IPS-20b (cell line): ENCODE measurements at regions not wholly inside any gene's neighbourhood (a gene's known extent, or its start where the extent isn't known, plus 50 kb on each side); places are given as distances from the start of the nearest gene placed in this dataset.

ENCODE experiments used
- H3K27ac ChIP-seq: one replicate; pipeline ENCODE4 v1.5.1; 2013; ENCODE audit warnings: low read length
- H3K27me3 ChIP-seq: 2 replicates; pipeline ENCODE4 v1.6.1; 2013; ENCODE audit warnings: mild to moderate bottlenecking, low read length, inconsistent platforms; ENCODE audit not compliant: insufficient read depth
- H3K36me3 ChIP-seq: 2 replicates; pipeline ENCODE4 v1.6.1; 2013; ENCODE audit warnings: low read depth, mild to moderate bottlenecking, inconsistent platforms, low read length, moderate library complexity; ENCODE audit not compliant: insufficient read depth
- H3K4me1 ChIP-seq: 2 replicates; pipeline ENCODE4 v1.6.1; 2013; ENCODE audit warnings: mild to moderate bottlenecking, control low read depth, inconsistent platforms, low read length, moderate library complexity; ENCODE audit not compliant: insufficient read depth
- H3K4me3 ChIP-seq: 2 replicates; pipeline ENCODE4 v1.5.1; 2013; ENCODE audit warnings: mild to moderate bottlenecking, low read length, inconsistent platforms
- H3K9ac ChIP-seq: 2 replicates; pipeline ENCODE4 v1.6.1; 2013; ENCODE audit warnings: low read depth, mild to moderate bottlenecking, inconsistent platforms, low read length, moderate library complexity
- H3K9me3 ChIP-seq: 2 replicates; pipeline ENCODE4 v1.6.1; 2013; ENCODE audit warnings: mild to moderate bottlenecking, low read depth, low read length, inconsistent platforms; ENCODE audit not compliant: insufficient read depth

DNA sequence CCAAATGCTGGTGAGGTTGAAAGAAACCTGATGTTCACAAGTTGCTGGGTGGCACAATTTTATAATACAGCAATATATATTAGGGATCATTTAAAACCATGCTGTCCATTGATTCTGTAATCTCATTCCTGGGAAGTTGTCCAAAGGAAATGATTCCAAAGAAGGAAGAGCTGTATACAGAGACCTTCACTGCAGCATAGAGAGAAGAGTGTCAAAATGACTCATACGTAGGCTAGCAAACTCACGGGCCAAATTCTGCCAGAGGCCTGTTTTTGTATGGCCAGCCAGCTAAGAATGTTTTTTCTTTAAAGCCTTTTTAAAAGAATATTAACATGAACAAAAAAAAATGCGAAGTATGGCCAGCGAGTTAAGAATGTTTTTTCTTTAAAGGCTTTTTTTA, 69.2 kb upstream of the MED13L start:
- H3K9ac ChIP-seq, result no peak overlapping the region
- no peak overlapping the region for H3K27ac ChIP-seq
- no peaks in the 10 kb centered on the region for H3K4me1 ChIP-seq
- H3K36me3 ChIP-seq, result no peaks in the 10 kb centered on the region
- H3K27me3 ChIP-seq, result no peaks in the 10 kb centered on the region
- H3K4me3 ChIP-seq, result no peak overlapping the region
- H3K9me3 ChIP-seq, result 0 out of 2 replicates have a peak, but pooled peaks cover 3% of the 10 kb centered on the region

DNA sequence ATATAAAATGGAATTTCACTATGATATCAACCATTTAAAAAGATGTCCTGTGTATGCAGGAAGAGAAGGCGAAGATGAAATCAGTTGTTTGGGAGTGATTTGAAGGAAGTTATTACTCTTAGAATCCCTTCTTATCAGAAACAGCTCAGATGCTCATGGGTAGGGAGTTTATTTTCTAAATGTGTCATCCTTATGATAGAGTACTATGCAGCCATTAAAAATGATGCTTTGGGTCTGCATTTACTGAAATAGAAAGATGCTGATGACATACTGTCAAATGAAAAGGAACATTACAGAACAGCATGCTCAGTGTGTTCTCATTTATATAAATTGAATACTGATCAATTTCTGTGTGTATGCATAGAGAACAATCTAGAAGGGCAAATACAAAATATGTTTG, 69.8 kb upstream of the MED13L start:
- Histone ChIP-seq H3K36me3 (no peaks in the 10 kb centered on the region), H3K4me3 (no peak overlapping the region), H3K9me3 (0 out of 2 replicates have a peak, but pooled peaks cover 3% of the 10 kb centered on the region), H3K27ac (no peak overlapping the region), H3K9ac (no peak overlapping the region), H3K4me1 (no peaks in the 10 kb centered on the region), H3K27me3 (no peaks in the 10 kb centered on the region)

GRCh38 chr12:116352315-116352835, 74.9 kb upstream of the MED13L start:
- H3K9ac ChIP-seq, result no peak overlapping the region
- H3K4me1 ChIP-seq, result no peaks in the 10 kb centered on the region
- H3K36me3 ChIP-seq, result no peaks in the 10 kb centered on the region
- no peak overlapping the region for H3K4me3 ChIP-seq
- H3K9me3 ChIP-seq, result no peaks in the 10 kb centered on the region
- H3K27me3 ChIP-seq, result no peaks in the 10 kb centered on the region
- no peak overlapping the region for H3K27ac ChIP-seq

DNA sequence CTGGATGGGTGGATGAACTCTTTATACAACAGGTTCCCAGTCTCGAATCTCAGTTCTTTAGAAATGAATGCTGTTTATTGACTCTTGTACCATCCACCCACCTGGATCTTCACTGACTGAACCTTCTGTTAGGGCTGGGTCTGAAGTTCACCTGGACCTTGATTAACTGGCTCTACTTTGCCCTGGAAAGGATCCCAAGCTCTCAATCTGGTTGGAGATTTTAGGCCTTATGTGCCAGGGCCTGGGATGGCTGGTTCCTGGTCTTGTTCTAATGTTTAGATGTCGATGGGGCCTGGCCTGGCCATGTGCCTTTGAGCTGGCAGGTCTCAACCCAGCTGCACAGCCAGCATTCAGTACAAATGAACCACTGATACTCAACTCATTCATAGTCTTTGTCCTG, 76.5 kb upstream of the MED13L start:
- H3K4me3 ChIP-seq, result no peak overlapping the region
- no peak overlapping the region for H3K9ac ChIP-seq
- no peaks in the 10 kb centered on the region for H3K27me3 ChIP-seq
- H3K36me3 ChIP-seq, result no peaks in the 10 kb centered on the region
- H3K4me1 ChIP-seq, result peaks cover 14% of the 10 kb centered on the region; the same call in 1 of the 2 replicates
- no peaks in the 10 kb centered on the region for H3K9me3 ChIP-seq
- H3K27ac ChIP-seq, result no peak overlapping the region

DNA sequence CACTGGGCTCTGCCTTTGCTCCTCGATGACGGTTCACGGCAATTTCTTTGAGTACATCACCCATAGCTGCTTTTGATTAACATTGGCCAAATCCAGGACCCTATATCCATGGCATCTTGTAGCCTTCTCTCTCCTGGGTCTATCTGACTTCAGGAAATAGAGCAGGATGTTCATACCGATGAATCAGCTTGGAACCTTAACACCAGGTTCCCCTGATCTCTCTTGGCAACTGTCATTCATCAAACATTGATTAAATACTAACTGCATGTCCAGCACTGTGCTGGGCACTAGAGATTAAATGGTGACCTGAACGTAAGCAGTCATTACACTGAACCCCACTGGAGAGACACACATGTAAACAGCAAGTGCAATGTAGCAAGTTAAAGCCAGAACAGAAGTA, 77.0 kb upstream of the MED13L start:
- Histone ChIP-seq H3K27ac (no peak overlapping the region), H3K27me3 (no peaks in the 10 kb centered on the region), H3K9ac (no peak overlapping the region), H3K4me1 (peaks cover 14% of the 10 kb centered on the region; the same call in 1 of the 2 replicates), H3K36me3 (no peaks in the 10 kb centered on the region), H3K4me3 (no peak overlapping the region), H3K9me3 (no peaks in the 10 kb centered on the region)

GRCh38 chr12:116354950-116355783, 77.7 kb upstream of the MED13L start:
- peaks cover 14% of the 10 kb centered on the region; the same call in 1 of the 2 replicates for H3K4me1 ChIP-seq
- H3K9me3 ChIP-seq, result no peaks in the 10 kb centered on the region
- H3K9ac ChIP-seq, result no peak overlapping the region
- no peak overlapping the region for H3K4me3 ChIP-seq
- no peaks in the 10 kb centered on the region for H3K36me3 ChIP-seq
- no peaks in the 10 kb centered on the region for H3K27me3 ChIP-seq
- no peak overlapping the region for H3K27ac ChIP-seq

GRCh38 chr12:116358536-116358892, 81.0 kb upstream of the MED13L start:
- Histone ChIP-seq H3K4me3 (peak overlapping the region; percentile 36; the same call in 1 of the 2 replicates), H3K27me3 (no peaks in the 10 kb centered on the region), H3K9me3 (no peaks in the 10 kb centered on the region), H3K4me1 (peaks cover 14% of the 10 kb centered on the region; the same call in 1 of the 2 replicates), H3K27ac (peak overlapping the region; percentile 16), H3K9ac (peak overlapping the region; percentile 73; the same call in 1 of the 2 replicates), H3K36me3 (no peaks in the 10 kb centered on the region)

GRCh38 chr12:116358893-116359761, 81.6 kb upstream of the MED13L start:
- Histone ChIP-seq H3K9me3 (no peaks in the 10 kb centered on the region), H3K4me3 (peak overlapping the region; percentile 36; the same call in 1 of the 2 replicates), H3K27ac (peak overlapping the region; percentile 16), H3K4me1 (peaks cover 14% of the 10 kb centered on the region; the same call in 1 of the 2 replicates), H3K9ac (peak overlapping the region; percentile 73; the same call in 1 of the 2 replicates), H3K27me3 (no peaks in the 10 kb centered on the region), H3K36me3 (no peaks in the 10 kb centered on the region)

GRCh38 chr12:116360579-116361413, 83.3 kb upstream of the MED13L start:
- H3K27ac ChIP-seq, result no peak overlapping the region

DNA sequence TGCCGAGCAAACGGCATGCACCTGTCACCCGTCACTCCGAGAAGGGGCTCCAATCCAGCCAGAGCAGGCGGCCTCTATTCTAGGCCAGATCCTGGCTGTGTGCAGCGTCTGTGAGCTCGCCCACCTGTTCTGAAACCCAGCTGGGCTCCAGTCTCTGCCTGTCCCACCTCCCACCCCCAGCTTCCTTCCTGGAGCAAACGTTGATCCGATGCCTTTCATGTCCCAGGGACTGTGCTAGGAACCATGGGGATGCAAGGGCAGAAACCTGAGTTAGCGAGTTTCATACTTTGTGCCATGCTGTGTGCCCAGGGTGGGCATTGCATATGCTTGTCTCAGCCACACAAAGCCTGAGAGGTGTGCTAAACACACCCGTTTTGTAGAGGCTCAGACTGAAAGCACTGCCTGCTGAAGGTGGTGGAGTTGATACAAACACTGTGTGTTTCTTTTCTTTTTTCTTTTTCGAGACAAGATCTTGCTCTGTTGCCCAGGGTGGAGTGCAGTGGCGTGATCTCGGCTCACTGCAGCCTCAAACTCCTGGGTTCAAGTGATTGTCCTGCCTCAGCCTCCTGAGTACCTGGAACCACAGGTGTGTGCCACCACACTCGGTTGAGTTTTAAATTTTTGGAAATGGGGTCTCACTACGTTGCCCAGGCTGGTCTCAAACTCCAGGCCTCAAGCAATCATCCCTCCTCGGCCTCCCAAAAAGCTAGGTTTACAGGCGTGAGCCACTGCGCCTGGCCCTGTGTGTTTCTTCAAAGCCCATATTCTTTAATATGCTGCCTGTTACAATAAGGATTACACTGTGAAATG, 84.1 kb upstream of the MED13L start:
- Histone ChIP-seq H3K9me3 (no peaks in the 10 kb centered on the region), H3K4me1 (peaks cover 14% of the 10 kb centered on the region; the same call in 1 of the 2 replicates), H3K27me3 (no peaks in the 10 kb centered on the region), H3K27ac (no peak overlapping the region), H3K4me3 (no peak overlapping the region), H3K36me3 (no peaks in the 10 kb centered on the region), H3K9ac (no peak overlapping the region)

More at GRCh38 chr12:116360579-116361413, 83.3 kb upstream of the MED13L start:
- Histone ChIP-seq H3K27me3 (no peaks in the 10 kb centered on the region), H3K9me3 (no peaks in the 10 kb centered on the region), H3K4me1 (peaks cover 14% of the 10 kb centered on the region; the same call in 1 of the 2 replicates), H3K36me3 (no peaks in the 10 kb centered on the region), H3K4me3 (no peak overlapping the region), H3K9ac (no peak overlapping the region)
